Keratinocyte (primary cell): ENCODE measurements at regions not wholly inside any gene's neighbourhood (a gene's known extent, or its start where the extent isn't known, plus 50 kb on each side); places are given as distances from the start of the nearest gene placed in this dataset.

ENCODE experiments used
- DNase-seq: peaks from one replicate; pipeline ENCODE4 v3.0.0-alpha.2; 2011; ENCODE audit warnings: low read depth, missing footprints, low spot score
- FAIRE-seq: peaks from 2 replicates; lab custom pipeline; 2011; peaks lifted over from hg19 to GRCh38; lab: Jason Lieb, UNC
- H2AFZ ChIP-seq: 2 replicates; pipeline ENCODE4 v1.6.0; 2012; ENCODE audit warnings: low read length, control low read depth, inconsistent platforms; ENCODE audit not compliant: control insufficient read depth
- H3K27ac ChIP-seq: 2 replicates; pipeline ENCODE4 v1.5.1; 2011; ENCODE audit warnings: low read length; ENCODE audit not compliant: control insufficient read depth, insufficient read depth
- H3K27me3 ChIP-seq: 3 replicates; pipeline ENCODE4 v1.6.0; 2011; ENCODE audit warnings: low read length; ENCODE audit not compliant: control insufficient read depth, insufficient read depth; ENCODE audit errors: extremely low read depth
- H3K36me3 ChIP-seq, 2 experiments: 2 replicates in 1 of 2; 3 replicates in 1 of 2; pipeline ENCODE4 v1.5.1; 2011; ENCODE audit warnings: low read length in 2 of 2, mild to moderate bottlenecking in 1 of 2; ENCODE audit not compliant: control insufficient read depth in 2 of 2, insufficient read depth in 2 of 2; ENCODE audit errors: extremely low read depth in 1 of 2
- H3K4me1 ChIP-seq: 3 replicates; pipeline ENCODE4 v1.5.1; 2011; ENCODE audit warnings: low read length; ENCODE audit not compliant: control insufficient read depth, insufficient read depth; ENCODE audit errors: extremely low read depth
- H3K4me2 ChIP-seq: 3 replicates; pipeline ENCODE4 v1.6.0; 2011; ENCODE audit warnings: low read depth, low read length; ENCODE audit not compliant: control insufficient read depth, insufficient read depth; ENCODE audit errors: extremely low read depth
- H3K4me3 ChIP-seq, 3 experiments: fragments of 200-600 bp in 1 of 3; sonication (generic) in 1 of 3; 2 replicates in 2 of 3; 3 replicates in 1 of 3; pipeline ENCODE4 v1.5.1; 2011 to 2016; ENCODE audit warnings: low read length in 3 of 3, mild to moderate bottlenecking in 3 of 3, control low read depth in 2 of 3, inconsistent platforms in 1 of 3, low read depth in 1 of 3, mixed read lengths in 1 of 3, mixed run types in 1 of 3, moderate library complexity in 1 of 3; ENCODE audit not compliant: control insufficient read depth in 2 of 3, insufficient read depth in 2 of 3; ENCODE audit errors: extremely low read depth in 1 of 3
- H3K79me2 ChIP-seq: 2 replicates; pipeline ENCODE4 v1.6.0; 2012; ENCODE audit warnings: low read length; ENCODE audit not compliant: control insufficient read depth, insufficient read depth
- H3K9ac ChIP-seq: 3 replicates; pipeline ENCODE4 v1.6.0; 2011; ENCODE audit warnings: low read length; ENCODE audit not compliant: control insufficient read depth, insufficient read depth; ENCODE audit errors: extremely low read depth
- H3K9me1 ChIP-seq: 3 replicates; pipeline ENCODE4 v1.6.0; 2011; ENCODE audit warnings: low read length; ENCODE audit not compliant: control insufficient read depth, insufficient read depth; ENCODE audit errors: extremely low read depth
- H3K9me3 ChIP-seq: 2 replicates; pipeline ENCODE4 v1.5.1; 2012; ENCODE audit warnings: low read depth, low read length; ENCODE audit not compliant: control insufficient read depth
- H4K20me1 ChIP-seq: 3 replicates; pipeline ENCODE4 v1.6.0; 2011; ENCODE audit warnings: low read length; ENCODE audit not compliant: control insufficient read depth, insufficient read depth; ENCODE audit errors: extremely low read depth
- CTCF ChIP-seq, 3 experiments: IDR thresholded peaks in 1 of 3; conservative IDR thresholded peaks in 1 of 3; optimal IDR thresholded peaks in 1 of 3; 2 replicates in 2 of 3; 3 replicates in 1 of 3; pipeline versions ENCODE3 to v1.5.1; 2011; ENCODE audit warnings: low read length in 3 of 3, mild to moderate bottlenecking in 3 of 3, moderate library complexity in 2 of 3, control low read depth in 1 of 3, inconsistent platforms in 1 of 3; ENCODE audit not compliant: insufficient read depth in 2 of 3; ENCODE audit errors: extremely low read depth in 1 of 3
- EZH2 ChIP-seq: IDR thresholded peaks from one replicate; pipeline ENCODE4 v1.6.1; 2012; ENCODE audit warnings: inconsistent platforms, mild to moderate bottlenecking, low read length, moderate library complexity
- dilution Hi-C: fragments of 300-500 bp; cut with MboI; formaldehyde crosslinking; loops from one replicate; pipeline ENCODE4 v1.7.0; 2020; ENCODE audit warnings: low sequenced_read_pairs; ENCODE audit not compliant: extremely low pct_ligation_motif_present

DNA sequence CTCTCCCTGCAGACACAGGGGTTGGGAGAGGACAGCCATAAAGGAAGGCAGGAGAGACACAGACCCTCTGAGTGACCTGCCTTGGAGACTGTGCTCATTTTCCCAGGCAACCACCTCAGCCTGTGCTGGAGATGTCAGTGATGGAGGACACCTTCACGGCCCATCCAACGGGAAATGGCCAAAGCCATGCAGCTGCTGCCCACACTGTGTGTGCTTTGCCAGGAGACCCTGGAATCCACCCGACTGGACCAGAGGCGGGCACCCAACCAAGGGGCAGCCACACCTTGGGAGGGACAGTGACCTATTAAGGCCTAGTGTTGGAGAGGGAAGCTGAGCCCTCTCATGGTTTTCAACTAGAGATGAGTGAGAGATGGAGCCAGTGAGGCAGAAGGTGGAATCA lies 192.5 kb downstream of the SMAD2 start:
- no peak for DNase-seq
- H3K9me1 ChIP-seq: no peaks in the 10 kb centered on the region

GRCh38 chr18:47737198-47737830 lies 193.1 kb downstream of the SMAD2 start:
- H3K4me2 ChIP-seq: no peak overlapping the region
- no peaks in the 10 kb centered on the region for H3K9me3 ChIP-seq
- no peaks in the 10 kb centered on the region for H3K9me1 ChIP-seq
- no peaks in the 10 kb centered on the region for H3K36me3 ChIP-seq
- no peak for TF ChIP-seq EZH2
- no peak for TF ChIP-seq CTCF (optimal IDR thresholded peaks at IDR 0.05 in 1 of 3, IDR thresholded peaks at IDR 0.05 in 1 of 3, conservative IDR thresholded peaks at IDR 0.05 in 1 of 3; ENCODE audit: extremely low read depth in 1 of 3, insufficient read depth in 2 of 3, low read length in 3 of 3)
- H3K4me3 ChIP-seq: no peak overlapping the region
- dilution Hi-C loops: no loop called here
- DNase-seq (no peak), FAIRE-seq (no peak)
- no peak overlapping the region for H2AFZ ChIP-seq
- peaks cover 3% of the 10 kb centered on the region for H3K27me3 ChIP-seq
- H3K4me1 ChIP-seq: no peaks in the 10 kb centered on the region
- H3K79me2 ChIP-seq: no peaks in the 10 kb centered on the region
- no peak overlapping the region for H3K9ac ChIP-seq
- H3K27ac ChIP-seq: no peak overlapping the region
- H4K20me1 ChIP-seq: no peaks in the 10 kb centered on the region

More for the DNA sequence above, 192.5 kb downstream of the SMAD2 start:
- Histone ChIP-seq H4K20me1 (no peaks in the 10 kb centered on the region), H2AFZ (no peak overlapping the region), H3K4me1 (no peaks in the 10 kb centered on the region), H3K9ac (no peak overlapping the region), H3K4me2 (no peak overlapping the region), H3K9me3 (no peaks in the 10 kb centered on the region), H3K4me3 (no peak overlapping the region), H3K36me3 (no peaks in the 10 kb centered on the region), H3K27ac (no peak overlapping the region), H3K79me2 (no peaks in the 10 kb centered on the region), H3K27me3 (peaks cover 3% of the 10 kb centered on the region)
- dilution Hi-C loops: no loop called here
- TF ChIP-seq CTCF (optimal IDR thresholded peaks at IDR 0.05 in 1 of 3, IDR thresholded peaks at IDR 0.05 in 1 of 3, conservative IDR thresholded peaks at IDR 0.05 in 1 of 3; ENCODE audit: extremely low read depth in 1 of 3, insufficient read depth in 2 of 3, low read length in 3 of 3) (no peak), EZH2 (no peak)
- no peak for FAIRE-seq
